ENCODE measurements at regions not wholly inside any gene's neighbourhood (a gene's known extent, or its start where the extent isn't known, plus 50 kb on each side); places are given as distances from the start of the nearest gene placed in this dataset.
"Not testable (repeated sequence)": the region's sequence is repeated elsewhere in the genome, so short reads cannot be mapped to it uniquely, and the experiment has no call there.

- Mint-ChIP-seq H3K27me3 (peaks cover 14 to 64% (median 29%) of the 10 kb centered on the region in 5 donors), H3K4me1 (peaks cover 14 to 41% (median 33%) of the 10 kb centered on the region in 4 donors), H3K27ac (no peak overlapping the region), H3K36me3 (peaks cover 0 to 5% (median 5%) of the 10 kb centered on the region in 3 donors), H3K9me3 (peaks cover 0 to 7% (median 0%) of the 10 kb centered on the region in 9 donors), H3K4me3 (no peak overlapping the region)
- ATAC-seq (no peak), DNase-seq (no peak)
- POLR2A ChIA-PET, result no interaction called here
Measured at GRCh38 chr4:101420661-101421060, 73.3 kb upstream of the PPP3CA start.

GRCh38 chr4:101419336-101420135, 72.2 kb upstream of the PPP3CA start:
- Mint-ChIP-seq H3K27me3 (peaks cover 21 to 64% (median 35%) of the 10 kb centered on the region in 5 donors), H3K36me3 (peaks cover 0 to 5% (median 5%) of the 10 kb centered on the region in 3 donors), H3K4me1 (peaks cover 14 to 50% (median 36%) of the 10 kb centered on the region in 4 donors), H3K4me3 (peak overlapping the region in 5 of 10 donors; percentile 17 to 42 (median 30)), H3K9me3 (peaks cover 0 to 5% (median 0%) of the 10 kb centered on the region in 9 donors), H3K27ac (peak overlapping the region in 1 of 10 donors; percentile 30)
- DNase-seq (peak in 5 of 10 donors; percentile 18 to 60 (median 36)), ATAC-seq (peak in 1 of 2 donors; percentile 69)
- POLR2A ChIA-PET, result no interaction called here

- DNase-seq, result no peak
- peak overlapping the region; percentile 12 to 79 (median 57) for H3K4me3 Mint-ChIP-seq
- H3K36me3 Mint-ChIP-seq, result no peaks in the 10 kb centered on the region
- POLR2A ChIA-PET, result interaction anchor here (0.6 to 1.1 kb wide), 2 partner anchors 48 to 927 kb away, joined by 3 to 4 read pairs; partner anchors contain the start of gene SLC39A8
- no peak for ATAC-seq
- H3K27ac Mint-ChIP-seq, result peak overlapping the region in 1 of 10 donors; percentile 81
- peaks cover 14 to 51% (median 39%) of the 10 kb centered on the region in 4 donors for H3K4me1 Mint-ChIP-seq
- H3K9me3 Mint-ChIP-seq, result peaks cover 0 to 2% (median 0%) of the 10 kb centered on the region in 9 donors
- peaks cover 21 to 63% (median 40%) of the 10 kb centered on the region in 5 donors for H3K27me3 Mint-ChIP-seq
Measured at GRCh38 chr4:101418466-101418865, 71.1 kb upstream of the PPP3CA start.

GRCh38 chr4:101418055-101418454, 70.7 kb upstream of the PPP3CA start:
- H3K9me3 Mint-ChIP-seq, result peaks cover 0 to 2% (median 0%) of the 10 kb centered on the region in 9 donors
- H3K27ac Mint-ChIP-seq, result peak overlapping the region in 2 of 10 donors; percentile 2 to 15
- no peaks in the 10 kb centered on the region for H3K36me3 Mint-ChIP-seq
- peak overlapping the region; percentile 12 to 79 (median 57) for H3K4me3 Mint-ChIP-seq
- H3K4me1 Mint-ChIP-seq, result peaks cover 14 to 51% (median 39%) of the 10 kb centered on the region in 4 donors
- DNase-seq (peak; percentile 12 to 83 (median 60)), ATAC-seq (peak; percentile 93)
- peaks cover 22 to 65% (median 44%) of the 10 kb centered on the region in 5 donors for H3K27me3 Mint-ChIP-seq
- POLR2A ChIA-PET, result interaction anchor here (0.6 to 1.1 kb wide), 2 partner anchors 48 to 927 kb away, joined by 3 to 4 read pairs; partner anchors contain the start of gene SLC39A8

GRCh38 chr4:101417046-101417445, 69.7 kb upstream of the PPP3CA start:
- POLR2A ChIA-PET, result interaction anchor here (1.1 kb wide), 1 partner anchor 29 kb away, joined by 3 read pairs; no protein-coding TSS in a partner anchor
- peak overlapping the region in 4 of 10 donors; percentile 15 to 66 (median 24) for H3K4me3 Mint-ChIP-seq
- peaks cover 0 to 2% (median 0%) of the 10 kb centered on the region in 9 donors for H3K9me3 Mint-ChIP-seq
- ATAC-seq (no peak), DNase-seq (no peak)
- peaks cover 14 to 51% (median 39%) of the 10 kb centered on the region in 4 donors for H3K4me1 Mint-ChIP-seq
- peaks cover 0 to 2% (median 0%) of the 10 kb centered on the region in 3 donors for H3K36me3 Mint-ChIP-seq
- peaks cover 24 to 75% (median 50%) of the 10 kb centered on the region in 5 donors for H3K27me3 Mint-ChIP-seq
- H3K27ac Mint-ChIP-seq, result peak overlapping the region in 1 of 10 donors; percentile 35

GRCh38 chr4:101415962-101416361, 68.6 kb upstream of the PPP3CA start:
- Mint-ChIP-seq H3K27ac (no peak overlapping the region), H3K4me3 (no peak overlapping the region), H3K9me3 (peaks cover 0 to 2% (median 0%) of the 10 kb centered on the region in 9 donors), H3K27me3 (peaks cover 20 to 69% (median 43%) of the 10 kb centered on the region in 5 donors), H3K36me3 (peaks cover 0 to 2% (median 0%) of the 10 kb centered on the region in 3 donors), H3K4me1 (peaks cover 14 to 51% (median 41%) of the 10 kb centered on the region in 4 donors)
- DNase-seq (no peak), ATAC-seq (no peak)
- POLR2A ChIA-PET, result interaction anchor here (1.1 kb wide), 1 partner anchor 28 kb away, joined by 3 read pairs; no protein-coding TSS in a partner anchor

GRCh38 chr4:101414496-101414895, 67.2 kb upstream of the PPP3CA start:
- Mint-ChIP-seq H3K4me3 (no peak overlapping the region), H3K27me3 (peaks cover 12 to 61% (median 36%) of the 10 kb centered on the region in 5 donors), H3K27ac (no peak overlapping the region), H3K36me3 (peaks cover 0 to 2% (median under 1%) of the 10 kb centered on the region in 3 donors), H3K4me1 (peaks cover 7 to 40% (median 31%) of the 10 kb centered on the region in 4 donors), H3K9me3 (peaks cover 0 to 3% (median 0%) of the 10 kb centered on the region in 9 donors)
- no peak for ATAC-seq
- DNase-seq, result no peak
- POLR2A ChIA-PET, result no interaction called here

- POLR2A ChIA-PET, result interaction anchor here (0.7 kb wide), 1 partner anchor 372 kb away, joined by 3 read pairs; no protein-coding TSS in a partner anchor
- ATAC-seq (no peak), DNase-seq (no peak)
- Mint-ChIP-seq H3K27me3 (peaks cover 15 to 63% (median 25%) of the 10 kb centered on the region in 5 donors), H3K27ac (peak overlapping the region in 1 of 10 donors; percentile 11), H3K36me3 (peaks cover 0 to 2% (median 2%) of the 10 kb centered on the region in 3 donors), H3K4me3 (no peak overlapping the region), H3K9me3 (peaks cover 0 to 9% (median 0%) of the 10 kb centered on the region in 9 donors), H3K4me1 (peaks cover 1 to 16% (median 12%) of the 10 kb centered on the region in 4 donors)
Measured at GRCh38 chr4:101411926-101412325, 64.6 kb upstream of the PPP3CA start.

GRCh38 chr4:101411281-101411910, 64.1 kb upstream of the PPP3CA start:
- H3K9me3 Mint-ChIP-seq, POLR2A ChIA-PET, DNase-seq, H3K4me3 Mint-ChIP-seq, H3K27ac Mint-ChIP-seq, H3K36me3 Mint-ChIP-seq, ATAC-seq: not testable (repeated sequence)
- peaks cover 0 to 13% (median 9%) of the 10 kb centered on the region in 4 donors for H3K4me1 Mint-ChIP-seq
- H3K27me3 Mint-ChIP-seq, result peaks cover 15 to 59% (median 24%) of the 10 kb centered on the region in 5 donors

GRCh38 chr4:101400096-101400495, 52.8 kb upstream of the PPP3CA start:
- Mint-ChIP-seq H3K4me1 (peaks cover 0 to 3% (median 1%) of the 10 kb centered on the region in 4 donors), H3K4me3 (no peak overlapping the region), H3K36me3 (peaks cover 0 to 5% (median 1%) of the 10 kb centered on the region in 3 donors), H3K9me3 (peaks cover 0 to 10% (median 4%) of the 10 kb centered on the region in 9 donors), H3K27me3 (peaks cover 6 to 42% (median 7%) of the 10 kb centered on the region in 5 donors), H3K27ac (no peak overlapping the region)
- DNase-seq (no peak), ATAC-seq (no peak)
- POLR2A ChIA-PET, result no interaction called here

- H3K9me3 Mint-ChIP-seq, result peaks cover 0 to 5% (median 0%) of the 10 kb centered on the region in 9 donors
- no peak overlapping the region for H3K4me3 Mint-ChIP-seq
- peaks cover 7 to 42% (median 8%) of the 10 kb centered on the region in 5 donors for H3K27me3 Mint-ChIP-seq
Measured at GRCh38 chr4:101398807-101399206, 51.5 kb upstream of the PPP3CA start.

More at GRCh38 chr4:101398807-101399206, 51.5 kb upstream of the PPP3CA start:
- H3K4me1 Mint-ChIP-seq, result peaks cover 0 to 3% (median 1%) of the 10 kb centered on the region in 4 donors
- no peak for DNase-seq
- POLR2A ChIA-PET, result no interaction called here
- ATAC-seq, result no peak
- H3K36me3 Mint-ChIP-seq, result no peaks in the 10 kb centered on the region
- no peak overlapping the region for H3K27ac Mint-ChIP-seq

Measured in naive thymus-derived CD8-positive, alpha-beta T cell (primary cell).